ENCODE measurements at regions not wholly inside any gene's neighbourhood (a gene's known extent, or its start where the extent isn't known, plus 50 kb on each side); places are given as distances from the start of the nearest gene placed in this dataset.
"Not testable (repeated sequence)": the region's sequence is repeated elsewhere in the genome, so short reads cannot be mapped to it uniquely, and the experiment has no call there.

DNA sequence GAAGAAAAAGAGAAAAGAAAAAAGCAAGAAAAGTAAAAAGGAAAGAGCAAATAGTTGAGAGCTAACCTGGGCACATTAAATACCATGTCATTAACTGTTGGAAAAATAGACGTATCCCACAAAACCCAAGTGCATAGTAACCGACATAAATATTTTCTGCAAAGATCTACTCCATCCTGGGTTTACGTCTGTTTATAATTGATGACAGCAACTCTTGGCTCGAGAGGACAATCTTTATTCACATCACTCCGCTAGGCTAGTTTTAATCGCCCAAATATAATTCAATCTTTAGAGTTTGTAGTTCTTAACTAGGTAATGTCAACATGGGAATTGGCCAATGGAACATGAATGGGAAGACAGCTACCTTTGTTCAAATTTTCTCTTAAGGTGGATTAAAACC, 321.7 kb upstream of the TNC start:
- Mint-ChIP-seq H3K4me3 (no peak overlapping the region), H3K27ac (no peak overlapping the region), H3K4me1 (no peaks in the 10 kb centered on the region), H3K9me3 (peaks cover 3% of the 10 kb centered on the region), H3K36me3 (no peaks in the 10 kb centered on the region)
- ATAC-seq: no peak
- no peak for DNase-seq (ENCODE audit: low spot score in 2 of 2)

DNA sequence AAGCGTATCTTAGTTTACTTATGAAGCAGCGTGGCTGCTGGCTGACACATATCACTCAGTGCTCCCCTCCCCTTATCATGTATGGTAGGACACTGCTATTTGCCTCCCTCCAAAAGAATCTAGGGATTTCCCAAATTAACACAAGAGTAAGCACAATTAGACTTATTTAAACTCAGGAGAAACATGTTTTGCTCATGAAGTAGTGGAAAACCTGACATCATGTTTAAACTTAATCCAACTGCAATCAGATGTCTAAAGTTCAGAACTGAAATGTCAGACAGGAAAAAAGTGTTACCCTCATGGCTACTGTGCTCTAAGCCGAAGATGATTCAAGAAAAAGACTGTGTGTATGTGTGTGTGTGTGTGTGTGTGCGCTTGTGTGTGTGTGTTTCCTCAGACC, 324.1 kb upstream of the TNC start:
- no peak for ATAC-seq
- no peaks in the 10 kb centered on the region for H3K36me3 Mint-ChIP-seq

DNA sequence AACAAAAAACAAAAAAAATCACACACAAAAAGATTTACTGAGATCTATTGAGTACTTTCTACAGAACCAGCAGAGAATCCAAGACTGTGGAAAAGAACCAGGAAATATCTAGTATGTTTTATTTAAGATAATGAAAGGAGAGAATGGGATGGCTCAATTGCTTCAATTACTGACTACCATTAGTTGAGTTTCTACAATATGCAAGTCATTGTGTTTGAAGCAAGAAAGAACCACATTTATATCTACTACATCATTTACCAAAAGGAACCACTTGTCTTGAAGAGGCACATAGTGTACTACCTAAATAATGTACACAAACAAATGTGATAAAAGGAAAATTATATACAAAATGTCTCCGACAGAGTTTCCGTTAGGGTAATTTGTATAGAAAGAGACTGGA, 325.9 kb upstream of the TNC start:
- no peak for ATAC-seq
- H3K27ac Mint-ChIP-seq: no peak overlapping the region
- no peaks in the 10 kb centered on the region for H3K9me3 Mint-ChIP-seq
- no peak overlapping the region for H3K4me3 Mint-ChIP-seq
- no peak for DNase-seq (ENCODE audit: low spot score in 2 of 2)
- H3K36me3 Mint-ChIP-seq: no peaks in the 10 kb centered on the region
- no peaks in the 10 kb centered on the region for H3K4me1 Mint-ChIP-seq

More for the DNA sequence above, 324.1 kb upstream of the TNC start:
- no peak overlapping the region for H3K4me3 Mint-ChIP-seq
- H3K27ac Mint-ChIP-seq: no peak overlapping the region
- H3K4me1 Mint-ChIP-seq: no peaks in the 10 kb centered on the region
- DNase-seq (ENCODE audit: low spot score in 2 of 2): no peak
- no peaks in the 10 kb centered on the region for H3K9me3 Mint-ChIP-seq

DNA sequence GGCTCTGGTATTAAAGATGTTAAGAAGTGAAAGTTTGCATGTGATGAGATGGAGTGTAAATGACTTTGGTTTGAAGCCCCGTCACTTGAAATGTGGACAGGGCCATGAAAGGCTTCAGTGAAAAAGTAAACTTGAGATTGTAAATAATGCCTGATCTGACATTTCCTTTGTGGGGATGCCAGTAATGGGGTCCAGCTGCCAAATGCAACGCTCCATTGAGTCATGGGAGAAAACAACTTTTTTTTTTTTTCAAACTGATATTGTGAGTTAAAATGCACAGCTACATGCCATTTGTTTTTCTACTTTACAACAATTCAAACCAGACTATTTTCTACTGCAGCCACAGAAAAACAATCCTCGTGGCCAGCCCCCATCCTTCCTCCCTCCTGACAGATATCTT, 327.0 kb upstream of the TNC start:
- DNase-seq (ENCODE audit: low spot score in 2 of 2) (no peak), ATAC-seq (no peak)
- Mint-ChIP-seq H3K4me1 (no peaks in the 10 kb centered on the region), H3K9me3 (no peaks in the 10 kb centered on the region), H3K27ac (no peak overlapping the region), H3K36me3 (no peaks in the 10 kb centered on the region), H3K4me3 (no peak overlapping the region)

DNA sequence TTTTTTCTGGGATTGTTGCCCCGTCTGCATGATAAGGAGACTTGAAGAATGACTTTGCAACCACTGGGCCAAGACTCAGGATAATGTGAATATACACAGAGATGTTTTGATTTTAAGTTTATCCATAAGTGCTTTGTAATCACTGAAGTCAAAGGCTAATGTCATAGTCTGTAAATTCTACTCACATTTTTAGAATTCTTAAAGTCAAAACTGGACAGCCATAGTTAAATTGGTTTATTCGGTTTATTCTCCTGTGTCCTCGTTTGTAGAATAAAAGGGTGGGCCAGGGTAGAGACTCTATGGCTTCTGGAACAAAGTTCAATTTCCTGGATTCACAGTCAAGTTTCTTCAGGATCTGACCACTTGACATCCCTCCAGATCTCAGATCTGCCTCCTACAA, 327.7 kb upstream of the TNC start:
- Mint-ChIP-seq H3K4me3 (no peak overlapping the region), H3K9me3 (no peaks in the 10 kb centered on the region), H3K36me3 (no peaks in the 10 kb centered on the region), H3K4me1 (no peaks in the 10 kb centered on the region), H3K27ac (no peak overlapping the region)
- DNase-seq (ENCODE audit: low spot score in 2 of 2) (no peak), ATAC-seq (no peak)

DNA sequence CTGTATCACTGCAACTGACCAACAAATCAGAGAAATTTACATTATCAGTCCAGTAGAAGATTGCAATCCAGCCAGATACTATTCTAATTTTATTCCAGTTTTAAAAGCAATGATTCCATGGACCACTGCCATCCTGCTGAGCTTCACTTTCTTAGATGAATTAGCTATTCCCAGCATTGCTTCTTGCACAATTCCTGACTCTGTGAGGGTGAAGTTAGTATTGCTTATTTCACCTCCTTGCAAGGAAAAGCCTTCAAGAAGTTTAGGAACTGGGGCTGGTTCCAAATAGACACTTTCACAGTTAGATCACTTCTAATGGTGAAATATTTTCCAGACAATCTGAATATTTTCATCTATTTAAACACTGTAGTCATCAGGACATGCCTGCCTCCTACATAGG, 338.6 kb upstream of the TNC start:
- Mint-ChIP-seq H3K4me3 (no peak overlapping the region), H3K27ac (no peak overlapping the region), H3K4me1 (no peaks in the 10 kb centered on the region), H3K9me3 (no peaks in the 10 kb centered on the region), H3K36me3 (no peaks in the 10 kb centered on the region)
- ATAC-seq: no peak
- DNase-seq (ENCODE audit: low spot score in 2 of 2): no peak

DNA sequence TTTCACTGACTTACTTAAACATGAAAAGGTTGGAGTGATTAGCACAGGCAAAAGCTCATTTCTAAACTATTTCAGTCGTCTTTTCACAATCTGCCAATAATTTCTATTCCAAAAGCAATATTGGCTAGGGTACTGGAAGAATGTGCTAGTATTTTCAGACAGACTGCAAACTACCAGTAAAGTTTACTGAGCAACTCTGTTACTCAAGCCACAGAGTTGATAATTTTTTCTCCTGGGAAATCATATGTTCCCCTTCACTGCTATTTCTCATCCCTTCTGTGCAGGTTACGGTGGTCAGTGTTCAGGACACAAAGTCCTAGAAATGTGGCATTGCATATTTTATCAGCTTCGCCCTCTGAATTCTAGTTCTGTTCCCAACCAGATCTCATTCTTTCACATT, 343.3 kb upstream of the TNC start:
- DNase-seq (ENCODE audit: low spot score in 2 of 2): no peak
- no peak for ATAC-seq
- no peak overlapping the region for H3K27ac Mint-ChIP-seq
- no peaks in the 10 kb centered on the region for H3K4me1 Mint-ChIP-seq
- H3K36me3 Mint-ChIP-seq: no peaks in the 10 kb centered on the region
- no peaks in the 10 kb centered on the region for H3K9me3 Mint-ChIP-seq
- H3K4me3 Mint-ChIP-seq: no peak overlapping the region

DNA sequence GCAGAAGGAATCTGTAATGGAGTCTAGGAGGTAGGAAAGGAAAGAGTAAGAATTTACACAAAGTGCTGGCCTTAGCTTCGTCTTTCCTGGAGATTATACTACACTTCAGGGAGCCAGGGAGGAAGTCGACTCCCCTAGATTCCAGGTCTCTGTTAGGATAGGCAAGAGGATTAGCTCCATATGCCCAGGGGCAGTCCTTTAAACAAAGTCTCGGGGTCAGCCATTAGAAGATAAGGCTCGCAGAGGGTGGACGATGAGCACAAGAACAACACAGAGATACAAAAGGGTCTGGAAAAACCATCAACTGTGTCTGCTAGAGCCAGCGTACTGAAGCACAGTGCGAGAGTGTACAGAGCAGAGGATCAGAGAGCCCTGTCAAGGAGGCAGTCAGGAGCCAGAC, 344.7 kb upstream of the TNC start:
- H3K27ac Mint-ChIP-seq: no peak overlapping the region
- no peak for DNase-seq (ENCODE audit: low spot score in 2 of 2)
- no peaks in the 10 kb centered on the region for H3K9me3 Mint-ChIP-seq
- H3K4me3 Mint-ChIP-seq: no peak overlapping the region
- H3K4me1 Mint-ChIP-seq: no peaks in the 10 kb centered on the region
- ATAC-seq: peak; percentile 16
- no peaks in the 10 kb centered on the region for H3K36me3 Mint-ChIP-seq

DNA sequence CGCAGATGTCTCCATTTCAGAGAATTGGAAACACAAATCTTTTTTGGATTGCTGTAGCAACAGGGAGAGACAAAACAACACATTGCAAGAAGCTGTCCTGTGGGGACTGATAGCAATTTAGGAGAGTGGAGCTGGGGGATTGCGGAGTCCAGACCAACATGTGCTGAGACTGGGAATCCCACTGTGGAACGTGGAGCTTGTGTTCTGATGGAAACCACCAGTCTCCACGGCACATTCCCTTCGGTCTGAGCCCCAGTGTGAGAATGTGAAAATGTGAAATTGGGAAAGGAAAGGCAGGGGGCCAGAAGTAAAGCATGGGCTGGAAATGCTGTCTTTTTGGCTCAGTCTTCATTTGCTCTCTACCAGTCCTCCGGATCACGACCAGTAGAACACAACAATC, 348.8 kb upstream of the TNC start:
- ATAC-seq: no peak
- Mint-ChIP-seq H3K36me3 (no peaks in the 10 kb centered on the region), H3K4me3 (no peak overlapping the region), H3K4me1 (no peaks in the 10 kb centered on the region), H3K9me3 (no peaks in the 10 kb centered on the region), H3K27ac (no peak overlapping the region)
- no peak for DNase-seq (ENCODE audit: low spot score in 2 of 2)

DNA sequence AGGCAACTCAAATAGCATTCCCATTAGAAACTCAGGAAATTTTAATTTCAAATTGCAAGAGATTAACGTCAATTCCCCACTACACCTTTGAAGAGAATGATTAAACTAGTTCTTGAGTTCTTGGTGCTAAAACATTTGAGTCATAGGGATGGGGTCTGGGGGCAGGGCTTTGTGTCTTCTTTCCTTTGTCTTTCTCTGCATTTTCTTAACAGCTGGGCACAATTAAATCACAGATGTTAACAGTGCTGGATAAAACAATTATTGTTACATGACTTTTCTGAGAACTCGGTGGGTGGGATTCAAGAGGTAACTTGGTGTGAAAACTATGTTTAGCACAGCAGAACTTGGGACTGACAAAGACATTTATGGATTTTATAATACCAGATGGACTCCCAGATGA, 351.9 kb upstream of the TNC start:
- Mint-ChIP-seq H3K4me3 (no peak overlapping the region), H3K4me1 (no peaks in the 10 kb centered on the region), H3K36me3 (no peaks in the 10 kb centered on the region), H3K9me3 (no peaks in the 10 kb centered on the region), H3K27ac (no peak overlapping the region)
- no peak for ATAC-seq
- DNase-seq (ENCODE audit: low spot score in 2 of 2): no peak

DNA sequence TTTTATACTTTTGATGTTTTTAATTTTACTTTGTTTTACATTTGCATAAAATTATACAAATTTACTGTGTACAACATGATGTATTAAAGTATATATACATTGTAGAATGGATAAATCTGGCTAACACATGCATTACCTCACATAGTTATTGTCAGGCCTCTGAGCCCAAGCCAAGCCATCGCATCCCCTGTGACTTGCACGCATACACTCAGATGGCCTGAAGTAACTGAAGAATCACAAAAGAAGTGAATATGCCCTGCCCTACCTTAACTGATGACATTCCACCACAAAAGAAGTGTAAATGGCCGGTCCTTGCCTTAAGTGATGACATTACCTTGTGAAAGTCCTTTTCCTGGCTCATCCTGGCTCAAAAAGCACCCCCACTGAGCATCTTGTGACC, 355.1 kb upstream of the TNC start:
- DNase-seq (ENCODE audit: low spot score in 2 of 2); ATAC-seq; H3K4me1 Mint-ChIP-seq; H3K4me3 Mint-ChIP-seq; H3K27ac Mint-ChIP-seq; H3K36me3 Mint-ChIP-seq; H3K9me3 Mint-ChIP-seq: not testable (repeated sequence)

DNA sequence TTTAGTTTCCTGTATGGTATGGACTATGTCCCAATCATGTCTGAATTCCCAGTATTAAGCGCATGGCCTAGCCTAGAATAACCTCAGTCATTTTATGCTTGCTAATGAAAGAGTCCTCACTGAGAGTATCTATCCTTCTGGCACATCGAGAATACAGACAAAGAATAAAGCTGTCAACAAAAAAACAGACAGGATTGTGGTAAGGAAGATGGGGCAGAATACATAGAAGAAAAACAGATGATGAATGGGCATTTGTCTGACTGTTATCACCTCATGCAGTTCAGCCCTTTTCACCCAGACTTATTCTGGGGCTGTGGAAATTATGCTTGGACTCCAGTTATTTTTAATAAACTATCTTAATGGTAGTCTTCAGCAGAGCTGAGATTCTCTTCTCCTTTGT, 363.8 kb upstream of the TNC start:
- no peak overlapping the region for H3K4me3 Mint-ChIP-seq
- H3K27ac Mint-ChIP-seq: no peak overlapping the region
- ATAC-seq (no peak), DNase-seq (ENCODE audit: low spot score in 2 of 2) (no peak)
- H3K4me1 Mint-ChIP-seq: no peaks in the 10 kb centered on the region
- H3K36me3 Mint-ChIP-seq: no peaks in the 10 kb centered on the region
- H3K9me3 Mint-ChIP-seq: no peaks in the 10 kb centered on the region

DNA sequence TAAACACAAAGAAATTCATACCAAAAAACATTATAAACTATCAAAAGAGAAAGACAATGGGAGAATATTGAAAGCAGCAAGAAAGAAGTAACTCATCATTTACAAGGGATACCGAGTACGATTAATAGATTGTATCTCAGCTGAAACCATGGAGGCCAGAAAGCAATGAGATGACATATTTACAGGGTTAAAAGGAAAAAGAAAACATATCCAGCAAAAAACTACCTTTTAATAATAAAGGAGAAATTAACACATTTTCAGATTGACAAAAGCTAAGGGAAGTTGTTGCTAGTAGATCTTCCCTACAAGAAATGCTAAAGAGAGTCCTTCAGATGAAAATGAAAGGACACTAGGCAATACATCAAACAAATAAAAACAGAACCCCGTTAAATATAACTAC, 364.8 kb upstream of the TNC start:
- no peak overlapping the region for H3K27ac Mint-ChIP-seq
- ATAC-seq: no peak
- H3K4me1 Mint-ChIP-seq: no peaks in the 10 kb centered on the region
- no peaks in the 10 kb centered on the region for H3K9me3 Mint-ChIP-seq
- DNase-seq (ENCODE audit: low spot score in 2 of 2): no peak
- H3K4me3 Mint-ChIP-seq: no peak overlapping the region
- H3K36me3 Mint-ChIP-seq: no peaks in the 10 kb centered on the region

DNA sequence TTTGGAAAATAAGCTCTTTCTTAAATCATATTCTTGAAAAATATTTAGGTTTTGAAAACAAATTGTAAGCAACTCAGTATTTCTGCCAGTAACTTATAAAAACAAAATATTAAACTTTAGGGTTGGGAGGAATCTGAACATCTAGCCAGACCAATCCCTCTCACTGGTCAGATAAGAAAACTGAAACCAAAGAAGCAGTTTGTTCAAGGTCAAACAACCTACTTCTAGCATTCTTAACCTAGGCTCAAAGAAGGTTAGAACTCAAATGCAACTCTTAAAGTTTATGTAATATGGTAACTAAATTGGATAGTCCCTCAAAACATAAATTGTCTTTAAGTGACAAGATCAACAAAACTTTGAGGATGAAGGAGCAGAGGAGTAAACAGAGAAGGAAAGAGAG, 374.9 kb upstream of the TNC start:
- ATAC-seq (no peak), DNase-seq (ENCODE audit: low spot score in 2 of 2) (no peak)
- Mint-ChIP-seq H3K4me1 (no peaks in the 10 kb centered on the region), H3K27ac (no peak overlapping the region), H3K36me3 (no peaks in the 10 kb centered on the region), H3K4me3 (no peak overlapping the region), H3K9me3 (no peaks in the 10 kb centered on the region)

DNA sequence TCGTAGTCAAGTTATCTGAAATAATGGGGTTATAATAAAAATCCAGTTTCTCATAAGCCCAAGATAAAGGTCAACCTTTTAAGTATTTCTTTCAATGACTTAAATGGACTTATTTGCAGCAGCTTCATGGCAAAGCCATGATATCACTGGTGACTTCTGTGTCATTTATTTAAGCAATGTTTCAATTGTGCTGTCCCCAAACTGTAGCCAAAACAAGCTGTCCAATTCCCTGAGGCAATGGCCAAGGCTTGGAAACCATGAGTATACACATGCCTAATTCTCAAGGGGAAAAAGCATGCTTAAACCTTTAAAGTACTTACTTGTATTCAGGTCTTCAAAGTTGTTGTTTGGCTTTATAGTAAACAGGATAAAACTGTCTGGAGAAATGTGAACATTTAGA, 376.4 kb upstream of the TNC start:
- Mint-ChIP-seq H3K4me1 (no peaks in the 10 kb centered on the region), H3K27ac (no peak overlapping the region)
- ATAC-seq: no peak

DNA sequence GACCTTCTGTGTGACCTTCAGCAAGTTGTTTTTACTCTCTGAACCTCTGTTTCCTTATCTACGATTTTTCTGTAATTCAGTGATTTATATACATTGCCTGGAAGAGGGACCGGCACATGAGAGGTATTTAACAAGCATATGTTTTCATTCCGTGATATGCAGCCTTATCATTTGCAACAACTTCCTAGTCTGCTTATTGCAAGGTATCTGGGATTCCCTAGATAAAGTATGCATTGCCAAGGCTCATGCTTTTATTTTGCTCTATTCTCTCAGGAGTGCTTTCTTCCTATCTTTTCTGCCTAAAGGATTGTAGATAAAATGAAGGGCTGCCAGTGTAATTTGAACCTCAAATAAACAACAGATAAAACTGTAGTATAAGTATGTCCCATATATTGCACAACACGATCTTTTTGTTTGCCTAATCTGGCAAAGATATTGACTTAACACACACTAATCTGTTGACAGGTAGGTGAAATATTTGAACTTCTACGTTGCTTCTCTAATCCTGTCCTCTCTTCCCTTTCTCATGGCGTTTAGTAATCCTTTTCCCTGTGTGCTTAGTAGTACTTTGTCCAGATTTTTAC, 377.2 kb upstream of the TNC start:
- DNase-seq (ENCODE audit: low spot score in 2 of 2) (no peak), ATAC-seq (no peak)
- no peaks in the 10 kb centered on the region for H3K9me3 Mint-ChIP-seq
- no peaks in the 10 kb centered on the region for H3K4me1 Mint-ChIP-seq
- H3K27ac Mint-ChIP-seq: no peak overlapping the region
- H3K36me3 Mint-ChIP-seq: no peaks in the 10 kb centered on the region
- H3K4me3 Mint-ChIP-seq: no peak overlapping the region

More for the DNA sequence above, 376.4 kb upstream of the TNC start:
- no peaks in the 10 kb centered on the region for H3K9me3 Mint-ChIP-seq
- DNase-seq (ENCODE audit: low spot score in 2 of 2): no peak
- no peaks in the 10 kb centered on the region for H3K36me3 Mint-ChIP-seq
- no peak overlapping the region for H3K4me3 Mint-ChIP-seq

DNA sequence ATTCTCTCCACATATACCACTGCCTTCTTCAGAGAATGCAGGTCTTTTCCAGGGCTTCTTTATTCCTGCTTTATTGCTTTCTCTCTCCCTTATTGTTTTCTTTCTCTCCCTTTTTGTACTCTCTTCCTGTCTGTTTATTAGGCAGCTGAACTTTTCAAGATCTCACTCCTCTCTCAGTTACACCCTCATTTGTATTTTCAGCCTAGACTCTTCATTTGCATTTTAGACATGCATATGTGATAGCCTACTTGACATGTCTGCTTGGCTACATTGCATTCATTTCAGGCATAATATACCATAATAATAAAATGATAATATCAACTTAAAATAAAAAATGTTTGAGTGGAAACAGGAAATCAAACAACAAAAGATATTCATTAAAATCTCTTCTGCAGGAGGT, 377.9 kb upstream of the TNC start:
- Mint-ChIP-seq H3K4me3 (no peak overlapping the region), H3K27ac (no peak overlapping the region), H3K36me3 (no peaks in the 10 kb centered on the region), H3K9me3 (no peaks in the 10 kb centered on the region), H3K4me1 (no peaks in the 10 kb centered on the region)
- DNase-seq (ENCODE audit: low spot score in 2 of 2) (no peak), ATAC-seq (no peak)

All from stimulated activated effector memory CD8-positive, alpha-beta T cell treated with anti-CD3 and anti-CD28 coated beads, Interleukin-12 subunit alpha, Interleukin-12 subunit beta, amount 100 ng/mL, for 72 hours (primary cell).